Upper lobe of left lung (tissue), 4 donors: ENCODE measurements at regions not wholly inside any gene's neighbourhood (a gene's known extent, or its start where the extent isn't known, plus 50 kb on each side); places are given as distances from the start of the nearest gene placed in this dataset.
"Not testable (repeated sequence)": the region's sequence is repeated elsewhere in the genome, so short reads cannot be mapped to it uniquely, and the experiment has no call there.

Experiments
- EP300 ChIP-seq, 4 donors: sonication (generic); formaldehyde crosslinking; IDR thresholded peaks; one replicate each; pipeline ENCODE4 v1.5.1; 2017; ENCODE audit warnings: antibody characterized with exemption in 4 of 4, control low read depth in 2 of 4
- POLR2AphosphoS5 ChIP-seq, 2 donors: sonication (generic); formaldehyde crosslinking; IDR thresholded peaks; one replicate each; pipeline ENCODE4 v1.5.1; 2017; ENCODE audit warnings: antibody characterized with exemption in 2 of 2
- TF ChIP-seq, protein P1 (sequence below), 6 experiments: fragments of 450-650 bp in 4 of 6; fragments of 200-600 bp in 2 of 6; sonication (generic) in 2 of 6; IDR thresholded peaks; one replicate each; pipeline ENCODE4 v1.5.1; 2016 to 2019; ENCODE audit warnings: antibody characterized with exemption in 6 of 6

DNA sequence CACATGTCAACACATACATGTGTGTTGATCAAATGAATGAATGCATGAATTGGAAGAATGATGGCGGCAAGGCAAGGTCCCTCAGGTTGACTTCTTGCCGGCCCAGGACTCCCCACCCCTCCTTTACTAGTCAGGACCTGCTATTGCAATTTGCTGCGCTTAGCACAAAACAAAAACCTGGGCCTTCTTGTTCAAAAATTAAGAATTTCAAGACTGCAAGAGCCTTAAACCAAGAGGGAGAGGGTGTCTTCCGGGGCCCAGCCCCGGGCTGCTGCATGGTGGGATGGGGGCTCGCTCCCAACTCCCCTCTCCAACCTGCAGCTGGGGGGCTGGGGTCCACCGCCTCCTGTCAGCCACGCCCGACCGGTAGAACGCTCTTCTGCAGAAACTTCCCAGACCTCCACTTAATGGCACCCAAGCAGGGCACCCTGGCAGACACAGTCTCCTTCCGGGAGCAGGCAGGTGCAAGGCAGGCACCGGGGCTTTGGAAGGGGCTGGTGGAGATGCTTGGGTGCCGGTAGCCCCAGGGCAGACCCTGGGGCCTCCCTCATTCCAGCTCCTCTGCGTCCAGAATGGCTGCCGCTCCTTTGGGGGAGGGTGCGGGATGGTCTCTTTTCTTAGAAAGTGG, 2896.5 kb downstream of the RPIA start:
- TF ChIP-seq, protein P1, sequence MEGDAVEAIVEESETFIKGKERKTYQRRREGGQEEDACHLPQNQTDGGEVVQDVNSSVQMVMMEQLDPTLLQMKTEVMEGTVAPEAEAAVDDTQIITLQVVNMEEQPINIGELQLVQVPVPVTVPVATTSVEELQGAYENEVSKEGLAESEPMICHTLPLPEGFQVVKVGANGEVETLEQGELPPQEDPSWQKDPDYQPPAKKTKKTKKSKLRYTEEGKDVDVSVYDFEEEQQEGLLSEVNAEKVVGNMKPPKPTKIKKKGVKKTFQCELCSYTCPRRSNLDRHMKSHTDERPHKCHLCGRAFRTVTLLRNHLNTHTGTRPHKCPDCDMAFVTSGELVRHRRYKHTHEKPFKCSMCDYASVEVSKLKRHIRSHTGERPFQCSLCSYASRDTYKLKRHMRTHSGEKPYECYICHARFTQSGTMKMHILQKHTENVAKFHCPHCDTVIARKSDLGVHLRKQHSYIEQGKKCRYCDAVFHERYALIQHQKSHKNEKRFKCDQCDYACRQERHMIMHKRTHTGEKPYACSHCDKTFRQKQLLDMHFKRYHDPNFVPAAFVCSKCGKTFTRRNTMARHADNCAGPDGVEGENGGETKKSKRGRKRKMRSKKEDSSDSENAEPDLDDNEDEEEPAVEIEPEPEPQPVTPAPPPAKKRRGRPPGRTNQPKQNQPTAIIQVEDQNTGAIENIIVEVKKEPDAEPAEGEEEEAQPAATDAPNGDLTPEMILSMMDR (IDR thresholded peaks at IDR 0.05): not testable (repeated sequence)
- not testable (repeated sequence) for TF ChIP-seq EP300, POLR2AphosphoS5 (IDR thresholded peaks at IDR 0.05)
